GM12878 (cell line): ENCODE measurements at regions not wholly inside any gene's neighbourhood (a gene's known extent, or its start where the extent isn't known, plus 50 kb on each side); places are given as distances from the start of the nearest gene placed in this dataset.

ENCODE experiments used
- ATAC-seq: fragments of 200-7000 bp; cut with Tn5 transposase; 3 replicates; pipeline ENCODE4 v1.9.1; 2020; ENCODE audit warnings: mild to moderate bottlenecking, moderate library complexity
- BruUV-seq: library from RNA; stranded (reverse); fragments of 400-500 nt; replicated peaks from 2 replicates; lab custom pipeline; 2021; lab: Mats Ljungman, UMichigan
- CTCF ChIA-PET: fragments of 300-600 bp; sonication (Branson Sonifier 250); formaldehyde crosslinking; extraction: SDS; loops from one replicate; lab custom pipeline; 2021; ENCODE audit warnings: inconsistent platforms; lab: Yijun Ruan, JAX
- POLR2A ChIA-PET: fragments of 350-600 bp; formaldehyde crosslinking; extraction: SDS; loops from one replicate; lab custom pipeline; 2021; ENCODE audit warnings: inconsistent platforms; lab: Charles Lee
- RAD21 ChIA-PET: fragments of 300-600 bp; sonication (Branson Sonifier 250); formaldehyde crosslinking; loops from one replicate; lab custom pipeline; 2023; ENCODE audit warnings: antibody characterized with exemption; ENCODE audit not compliant: unreplicated experiment; lab: Charles Lee
- SMC1A ChIA-PET: fragments of 300-600 bp; sonication (Branson Sonifier 250); formaldehyde crosslinking; loops from one replicate; lab custom pipeline; 2023; ENCODE audit not compliant: unreplicated experiment, uncharacterized antibody; lab: Charles Lee
- DNase-seq: peaks from one replicate; pipeline ENCODE4 v3.0.0-alpha.2; 2011; ENCODE audit warnings: low read depth, low spot score
- FAIRE-seq: peaks from 3 replicates; lab custom pipeline; 2011; peaks lifted over from hg19 to GRCh38; lab: Jason Lieb, UNC
- H2AFZ ChIP-seq: 2 replicates; pipeline ENCODE4 v1.6.0; 2011; ENCODE audit warnings: low read depth, low read length, control low read depth; ENCODE audit not compliant: control insufficient read depth
- H3K27ac ChIP-seq: 2 replicates; pipeline ENCODE4 v1.5.1; 2011; ENCODE audit warnings: control low read depth; ENCODE audit not compliant: control insufficient read depth, insufficient read depth
- H3K27me3 ChIP-seq, 2 experiments: replicated peaks in 1 of 2; 2 replicates each; pipeline versions ENCODE4 v1.6.0 to v1.6.1; 2011; ENCODE audit warnings: low read length in 1 of 2; ENCODE audit not compliant: control insufficient read depth in 2 of 2, insufficient read depth in 2 of 2
- H3K36me3 ChIP-seq, 2 experiments: 2 replicates each; pipeline ENCODE4 v1.5.1; 2011; ENCODE audit warnings: low read length in 1 of 2; ENCODE audit not compliant: control insufficient read depth in 2 of 2, insufficient read depth in 2 of 2
- H3K4me1 ChIP-seq: 2 replicates; pipeline ENCODE4 v1.6.1; 2011; ENCODE audit warnings: mild to moderate bottlenecking, low read length, moderate library complexity, mixed read lengths; ENCODE audit not compliant: control insufficient read depth, insufficient read depth
- H3K4me2 ChIP-seq: 2 replicates; pipeline ENCODE4 v1.6.0; 2011; ENCODE audit warnings: control low read depth; ENCODE audit not compliant: control insufficient read depth, insufficient read depth
- H3K4me3 ChIP-seq: fragments of 200-600 bp; sonication (generic); 2 replicates; pipeline ENCODE4 v1.5.1; 2016
- H3K79me2 ChIP-seq: 2 replicates; pipeline ENCODE4 v1.6.0; 2011; ENCODE audit warnings: low read length; ENCODE audit not compliant: control insufficient read depth, insufficient read depth
- H3K9ac ChIP-seq: 2 replicates; pipeline ENCODE4 v1.8.0; 2011; ENCODE audit warnings: low read length, control low read depth, mixed read lengths; ENCODE audit not compliant: control insufficient read depth, insufficient read depth
- H3K9me3 ChIP-seq: replicated peaks from 3 replicates; pipeline ENCODE4 v1.5.1; 2011; ENCODE audit warnings: mild to moderate bottlenecking, low read length; ENCODE audit not compliant: control insufficient read depth, insufficient read depth
- H4K20me1 ChIP-seq: 2 replicates; pipeline ENCODE4 v1.6.0; 2011; ENCODE audit not compliant: control insufficient read depth, insufficient read depth
- CBFB ChIP-seq: IDR thresholded peaks from 2 replicates; pipeline ENCODE4 v1.6.1; 2016; ENCODE audit warnings: antibody characterized with exemption, low read depth
- CTCF ChIP-seq, 3 experiments: IDR thresholded peaks in 2 of 3; conservative IDR thresholded peaks in 1 of 3; 2 replicates each; pipeline ENCODE4 v1.5.1; 2011; ENCODE audit warnings: low read depth in 3 of 3, low read length in 3 of 3, mild to moderate bottlenecking in 3 of 3, control low read depth in 2 of 3, moderate library complexity in 2 of 3, inconsistent platforms in 1 of 3, mixed read lengths in 1 of 3; ENCODE audit not compliant: control insufficient read depth in 2 of 3, insufficient read depth in 1 of 3; ENCODE audit errors: extremely low read depth in 1 of 3
- E2F4 ChIP-seq: IDR thresholded peaks from 2 replicates; pipeline ENCODE4 v1.6.1; 2012; ENCODE audit warnings: low read depth, low read length, improper control_type of control experiment
- NR2F1 ChIP-seq: fragments of 450-650 bp; conservative IDR thresholded peaks from 2 replicates; pipeline ENCODE4 v1.6.1; 2017; ENCODE audit warnings: mild to moderate bottlenecking
- RAD21 ChIP-seq: IDR thresholded peaks from 2 replicates; pipeline ENCODE4 v1.6.1; 2011; ENCODE audit warnings: mild to moderate bottlenecking, low read depth, low read length, moderate library complexity; ENCODE audit not compliant: insufficient read depth
- RB1 ChIP-seq: fragments of 450-650 bp; formaldehyde crosslinking; IDR thresholded peaks from 2 replicates; pipeline ENCODE4 v1.6.1; 2017; ENCODE audit warnings: mild to moderate bottlenecking, borderline replicate concordance
- SMC3 ChIP-seq: IDR thresholded peaks from 2 replicates; pipeline ENCODE4 v1.6.1; 2011; ENCODE audit warnings: low read length, improper control_type of control experiment, borderline replicate concordance
- SREBF2 ChIP-seq: IDR thresholded peaks from 2 replicates; pipeline ENCODE4 v1.6.1; 2012; ENCODE audit warnings: mild to moderate bottlenecking, low read length
- STAT1 ChIP-seq: fragments of 450-650 bp; conservative IDR thresholded peaks from 2 replicates; pipeline ENCODE4 v1.6.1; 2014; ENCODE audit warnings: antibody characterized with exemption, mild to moderate bottlenecking
- ZNF622 ChIP-seq: fragments of 450-650 bp; IDR thresholded peaks from 2 replicates; pipeline ENCODE4 v1.6.1; 2017; ENCODE audit warnings: mild to moderate bottlenecking, inconsistent platforms
- WGBS: methylation state at CpG from one replicate; pipeline ENCODE4 v1.1.6; 2016; ENCODE audit warnings: low lambda C conversion rate; ENCODE audit not compliant: insufficient replicate concordance, insufficient coverage; ENCODE audit errors: missing lambda C conversion rate; 5-methylcytosine and 5-hydroxymethylcytosine counted together
- in situ Hi-C: fragments of 300-500 bp; cut with MboI; formaldehyde crosslinking; loops from 9 replicates; pipeline ENCODE4 v1.14.3; 2018; ENCODE audit warnings: mixed read lengths
- intact Hi-C: fragments of 100-400 bp; cut with micrococcal nuclease; formaldehyde crosslinking; loops from one replicate; pipeline ENCODE4 v1.14.2; 2022; ENCODE audit not compliant: unreplicated experiment

GRCh38 chr2:160970052-160970965 lies 189.9 kb upstream of the TANK start:
- no peaks in the 10 kb centered on the region for H3K4me1 ChIP-seq
- H3K4me2 ChIP-seq: no peak overlapping the region
- no peaks in the 10 kb centered on the region for H4K20me1 ChIP-seq
- H3K9ac ChIP-seq: no peak overlapping the region
- DNase-seq (no peak), FAIRE-seq (no peak), ATAC-seq (0 out of 3 replicates have a peak, but pooled peaks have one; percentile 20)
- peak overlapping the region; percentile 23; the same call in 1 of the 2 replicates for H2AFZ ChIP-seq
- in situ Hi-C loops: no loop called here
- H3K4me3 ChIP-seq: no peak overlapping the region
- no peaks in the 10 kb centered on the region for H3K36me3 ChIP-seq
- ChIA-PET SMC1A (interaction anchor here (0.6 to 2.3 kb wide), 11 partner anchors 10 to 962 kb away, joined by 3 to 11 read pairs (median 5); no protein-coding TSS in a partner anchor), CTCF (interaction anchor here (0.6 to 3.0 kb wide), 23 partner anchors 10 to 862 kb away, joined by 3 to 17 read pairs (median 4); no protein-coding TSS in a partner anchor), POLR2A (no interaction called here), RAD21 (interaction anchor here (0.7 to 2.0 kb wide), 5 partner anchors 9 to 646 kb away, joined by 4 to 11 read pairs (median 6); no protein-coding TSS in a partner anchor)
- H3K27me3 ChIP-seq: peaks cover 0 to 2% of the 10 kb centered on the region in 2 experiments; a peak in 2 of 4 replicates
- H3K9me3 ChIP-seq: no peaks in the 10 kb centered on the region
- WGBS: 0% methylated on average over 3 of the region's 3 CpGs
- no TSS peak for BruUV-seq
- H3K79me2 ChIP-seq: no peaks in the 10 kb centered on the region
- H3K27ac ChIP-seq: no peak overlapping the region
- intact Hi-C loops: no loop called here
- TF ChIP-seq SMC3 (peak; percentile 32; the same call in 1 of the 2 replicates), E2F4 (no peak), CTCF (IDR thresholded peaks at IDR 0.05 in 2 of 3, conservative IDR thresholded peaks at IDR 0.05 in 1 of 3; ENCODE audit: control insufficient read depth in 2 of 3, extremely low read depth in 1 of 3, insufficient read depth in 1 of 3, low read depth in 3 of 3, low read length in 3 of 3) (peak; percentile 36 to 50 (median 37); a peak in 4 of 6 replicates), STAT1 (no peak), RAD21 (peak; percentile 58), RB1 (no peak), NR2F1 (no peak), CBFB (no peak), ZNF622 (no peak), SREBF2 (no peak)
